HL-60 (cell line): ENCODE measurements at regions not wholly inside any gene's neighbourhood (a gene's known extent, or its start where the extent isn't known, plus 50 kb on each side); places are given as distances from the start of the nearest gene placed in this dataset.

ENCODE experiments used
- CTCF ChIP-seq: IDR thresholded peaks from one replicate; pipeline ENCODE4 v1.5.1; 2011; ENCODE audit warnings: low read length, control low read depth, inconsistent platforms; ENCODE audit not compliant: insufficient read depth
- POLR2AphosphoS5 ChIP-seq: IDR thresholded peaks from 2 replicates; pipeline ENCODE4 v1.6.1; 2012; ENCODE audit warnings: low read depth
- TF ChIP-seq, protein P1 (sequence below): IDR thresholded peaks from 2 replicates; pipeline ENCODE4 v1.6.1; 2012; ENCODE audit warnings: low read depth; ENCODE audit not compliant: insufficient replicate concordance

GRCh38 chr5:54867310-54867944 lies 118.0 kb downstream of the ESM1 start:
- TF ChIP-seq CTCF: no peak
- no peak for TF ChIP-seq POLR2AphosphoS5
- TF ChIP-seq, protein P1, sequence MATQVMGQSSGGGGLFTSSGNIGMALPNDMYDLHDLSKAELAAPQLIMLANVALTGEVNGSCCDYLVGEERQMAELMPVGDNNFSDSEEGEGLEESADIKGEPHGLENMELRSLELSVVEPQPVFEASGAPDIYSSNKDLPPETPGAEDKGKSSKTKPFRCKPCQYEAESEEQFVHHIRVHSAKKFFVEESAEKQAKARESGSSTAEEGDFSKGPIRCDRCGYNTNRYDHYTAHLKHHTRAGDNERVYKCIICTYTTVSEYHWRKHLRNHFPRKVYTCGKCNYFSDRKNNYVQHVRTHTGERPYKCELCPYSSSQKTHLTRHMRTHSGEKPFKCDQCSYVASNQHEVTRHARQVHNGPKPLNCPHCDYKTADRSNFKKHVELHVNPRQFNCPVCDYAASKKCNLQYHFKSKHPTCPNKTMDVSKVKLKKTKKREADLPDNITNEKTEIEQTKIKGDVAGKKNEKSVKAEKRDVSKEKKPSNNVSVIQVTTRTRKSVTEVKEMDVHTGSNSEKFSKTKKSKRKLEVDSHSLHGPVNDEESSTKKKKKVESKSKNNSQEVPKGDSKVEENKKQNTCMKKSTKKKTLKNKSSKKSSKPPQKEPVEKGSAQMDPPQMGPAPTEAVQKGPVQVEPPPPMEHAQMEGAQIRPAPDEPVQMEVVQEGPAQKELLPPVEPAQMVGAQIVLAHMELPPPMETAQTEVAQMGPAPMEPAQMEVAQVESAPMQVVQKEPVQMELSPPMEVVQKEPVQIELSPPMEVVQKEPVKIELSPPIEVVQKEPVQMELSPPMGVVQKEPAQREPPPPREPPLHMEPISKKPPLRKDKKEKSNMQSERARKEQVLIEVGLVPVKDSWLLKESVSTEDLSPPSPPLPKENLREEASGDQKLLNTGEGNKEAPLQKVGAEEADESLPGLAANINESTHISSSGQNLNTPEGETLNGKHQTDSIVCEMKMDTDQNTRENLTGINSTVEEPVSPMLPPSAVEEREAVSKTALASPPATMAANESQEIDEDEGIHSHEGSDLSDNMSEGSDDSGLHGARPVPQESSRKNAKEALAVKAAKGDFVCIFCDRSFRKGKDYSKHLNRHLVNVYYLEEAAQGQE: no peak
